ENCODE measurements at regions not wholly inside any gene's neighbourhood (a gene's known extent, or its start where the extent isn't known, plus 50 kb on each side); places are given as distances from the start of the nearest gene placed in this dataset.
A peak's percentile ranks its signal among the peaks of the same experiment; 100 is the strongest.
"Not testable (repeated sequence)": the region's sequence is repeated elsewhere in the genome, so short reads cannot be mapped to it uniquely, and the experiment has no call there.

- no peak for DNase-seq
Observed at GRCh38 chr2:7655629-7656028, 738.4 kb downstream of the RNF144A start.

GRCh38 chr2:7657526-7657925, 740.3 kb downstream of the RNF144A start:
- DNase-seq, result not testable (repeated sequence)

DNA sequence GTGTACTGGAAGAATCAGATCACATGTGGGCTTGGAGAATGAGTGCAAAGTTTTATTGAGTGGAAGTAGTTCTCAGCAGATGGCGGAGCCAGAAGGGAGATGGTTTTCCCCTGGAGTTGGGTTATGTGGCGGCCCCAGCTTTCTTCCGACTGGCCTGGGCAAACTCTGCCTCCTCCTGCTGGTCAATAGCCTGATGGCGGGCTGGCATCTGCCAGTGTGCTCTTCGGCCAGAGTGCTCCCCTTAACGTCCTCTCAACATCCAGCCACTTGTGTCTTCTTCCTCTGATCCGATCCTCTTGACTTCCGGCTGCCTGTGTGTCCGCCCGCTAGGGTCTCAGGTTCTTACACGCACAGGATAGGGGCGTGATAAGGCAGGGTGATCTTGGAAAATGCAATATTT, 741.3 kb downstream of the RNF144A start:
- DNase-seq, result no peak

GRCh38 chr2:7660816-7661215, 743.6 kb downstream of the RNF144A start:
- no peak for DNase-seq

DNA sequence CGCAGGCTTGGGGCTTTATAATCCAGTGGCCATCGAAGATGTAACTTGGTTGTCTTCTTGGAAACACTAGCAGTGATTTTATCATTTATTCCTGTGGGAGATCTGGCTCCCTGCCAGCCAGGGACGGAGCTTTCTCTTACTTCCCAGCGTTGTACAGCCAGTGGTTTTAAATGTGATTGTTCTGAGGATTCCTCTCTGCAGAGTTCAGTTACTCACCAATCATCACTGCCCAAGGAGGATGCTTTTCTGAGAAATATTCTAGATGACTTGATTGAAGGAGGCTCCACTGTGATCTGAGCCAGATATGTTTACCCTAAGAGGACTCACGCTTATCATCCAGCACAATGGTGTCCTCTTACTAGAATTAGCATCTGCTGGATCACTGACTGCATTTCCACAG, 744.3 kb downstream of the RNF144A start:
- no peak for DNase-seq

DNA sequence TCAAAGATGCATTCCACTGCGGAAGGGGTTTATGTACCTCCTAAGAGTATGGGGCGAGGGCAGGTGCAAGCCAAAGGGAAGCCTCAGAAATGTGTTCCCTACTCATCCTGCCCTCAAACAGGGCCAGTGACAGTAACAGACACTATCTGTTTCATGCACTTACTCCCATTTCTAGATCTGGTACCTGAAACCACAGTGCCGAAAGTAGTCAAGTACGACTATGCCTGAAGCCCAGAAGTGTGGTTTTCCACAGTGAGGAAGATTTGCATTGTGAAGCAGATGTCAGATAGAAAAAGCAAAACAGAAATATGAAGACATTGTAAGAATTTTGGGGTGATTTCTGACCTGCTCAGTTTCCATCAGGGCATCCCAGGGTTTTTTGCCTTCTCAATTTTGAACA, 748.7 kb downstream of the RNF144A start:
- DNase-seq, result no peak

DNA sequence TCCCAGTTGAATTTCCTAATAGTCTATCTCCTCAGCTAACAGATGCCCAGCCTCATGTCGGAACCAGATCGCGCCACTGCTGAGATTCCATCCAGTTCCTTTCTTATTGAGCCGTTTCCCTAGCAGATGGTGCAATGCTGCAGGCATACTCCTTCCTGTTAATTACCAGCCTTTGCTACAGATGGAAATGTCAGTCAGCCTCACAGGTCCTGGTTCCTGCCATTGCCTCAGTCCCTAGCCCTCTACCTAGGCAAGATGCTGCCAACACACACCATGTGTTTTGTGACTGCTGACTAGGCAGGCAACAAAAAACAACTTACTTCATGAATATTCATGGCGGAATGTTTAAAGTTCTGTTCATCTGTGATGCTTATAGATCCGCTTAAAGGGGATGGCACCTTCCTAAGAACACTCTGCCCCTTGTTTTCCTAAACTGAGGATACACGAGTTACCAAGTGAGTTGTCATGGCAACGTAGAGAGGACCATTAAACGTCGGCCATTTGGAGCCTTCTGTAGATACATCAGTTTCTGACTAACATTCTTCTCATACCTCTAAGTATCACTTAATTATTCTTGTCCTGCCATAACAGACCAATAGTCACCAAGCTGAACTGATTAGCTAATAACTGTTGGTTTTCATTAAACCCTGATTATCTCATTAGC, 749.5 kb downstream of the RNF144A start:
- no peak for DNase-seq

DNA sequence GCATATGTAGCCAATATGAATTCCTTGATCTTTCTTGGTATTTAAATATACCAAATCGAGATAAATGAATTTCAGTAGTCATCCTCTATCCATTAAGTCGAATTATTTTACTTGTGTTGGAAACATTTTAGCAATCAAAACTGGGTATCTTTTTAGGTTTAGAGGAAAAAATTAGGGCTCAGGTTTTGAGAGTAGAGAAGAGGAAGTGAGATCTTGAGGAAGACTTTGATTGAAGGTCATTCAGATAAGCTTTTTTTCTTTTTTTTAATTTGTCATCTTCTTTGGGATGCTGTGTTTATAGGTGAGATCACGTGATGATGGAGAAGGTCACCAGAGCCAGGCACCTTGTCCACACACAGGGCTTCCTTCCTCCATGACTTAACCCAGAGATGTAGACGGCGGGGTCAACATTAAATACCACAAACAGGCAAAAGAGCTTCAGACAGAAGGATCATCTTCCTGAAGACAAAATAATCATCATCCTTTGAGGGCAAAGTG, 750.1 kb downstream of the RNF144A start:
- DNase-seq, result no peak

- no peak for DNase-seq
Observed at GRCh38 chr2:7670905-7671641, 753.9 kb downstream of the RNF144A start.

- peak; percentile 48 to 54 for DNase-seq
Observed at GRCh38 chr2:7672027-7672684, 754.9 kb downstream of the RNF144A start.

GRCh38 chr2:7672685-7673071, 755.5 kb downstream of the RNF144A start:
- no peak for DNase-seq

- no peak for DNase-seq
Observed at GRCh38 chr2:7673101-7673500, 755.9 kb downstream of the RNF144A start.

GRCh38 chr2:7673853-7674252, 756.6 kb downstream of the RNF144A start:
- DNase-seq, result no peak

- no peak for DNase-seq
Observed at GRCh38 chr2:7674606-7675005, 757.4 kb downstream of the RNF144A start.

DNA sequence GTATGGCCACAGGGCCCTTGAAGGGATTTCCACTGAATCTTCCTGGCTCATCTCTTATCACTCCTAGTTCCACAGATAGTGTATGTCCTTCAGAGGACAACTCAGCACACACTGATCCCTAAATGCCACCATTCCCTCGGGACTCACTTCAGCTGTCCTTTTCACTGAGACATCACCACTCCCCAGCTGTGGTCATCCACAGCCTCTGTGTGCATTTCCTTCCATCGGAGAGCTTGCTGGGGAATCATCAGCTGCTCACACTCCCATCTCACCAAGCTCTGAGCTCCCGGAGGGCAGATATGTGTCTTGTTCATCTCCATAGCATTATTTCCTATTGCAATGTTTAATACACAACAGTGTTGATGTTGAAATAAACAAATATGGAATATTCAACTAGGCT, 759.5 kb downstream of the RNF144A start:
- DNase-seq, result no peak

GRCh38 chr2:7681881-7682461, 764.8 kb downstream of the RNF144A start:
- no peak for DNase-seq

DNA sequence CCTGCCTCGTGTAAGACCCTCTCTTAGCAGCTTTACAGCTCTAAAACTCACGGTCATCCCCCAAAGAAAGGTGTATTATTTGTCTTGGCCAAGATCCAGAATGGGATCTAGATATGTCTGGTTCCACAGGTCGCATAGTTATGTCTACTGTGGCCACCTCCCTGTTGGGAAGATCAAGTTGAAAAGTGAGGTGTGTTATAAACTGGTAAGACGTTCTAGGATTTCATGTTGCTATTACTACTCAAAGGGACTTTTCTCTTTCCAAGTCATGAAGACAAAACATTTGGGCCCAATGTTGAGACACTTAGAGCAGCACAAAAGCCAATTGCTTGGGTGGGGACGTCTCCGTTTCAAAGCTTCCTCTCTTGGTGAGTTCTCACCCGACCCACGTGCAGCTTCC, 766.0 kb downstream of the RNF144A start:
- no peak for DNase-seq

- no peak for DNase-seq
Observed at GRCh38 chr2:7683708-7684107, 766.5 kb downstream of the RNF144A start.

- no peak for DNase-seq
Observed at GRCh38 chr2:7685342-7686015, 768.3 kb downstream of the RNF144A start.

GRCh38 chr2:7686016-7686385, 768.8 kb downstream of the RNF144A start:
- no peak for DNase-seq

GRCh38 chr2:7691961-7692656, 774.9 kb downstream of the RNF144A start:
- DNase-seq, result no peak

DNA sequence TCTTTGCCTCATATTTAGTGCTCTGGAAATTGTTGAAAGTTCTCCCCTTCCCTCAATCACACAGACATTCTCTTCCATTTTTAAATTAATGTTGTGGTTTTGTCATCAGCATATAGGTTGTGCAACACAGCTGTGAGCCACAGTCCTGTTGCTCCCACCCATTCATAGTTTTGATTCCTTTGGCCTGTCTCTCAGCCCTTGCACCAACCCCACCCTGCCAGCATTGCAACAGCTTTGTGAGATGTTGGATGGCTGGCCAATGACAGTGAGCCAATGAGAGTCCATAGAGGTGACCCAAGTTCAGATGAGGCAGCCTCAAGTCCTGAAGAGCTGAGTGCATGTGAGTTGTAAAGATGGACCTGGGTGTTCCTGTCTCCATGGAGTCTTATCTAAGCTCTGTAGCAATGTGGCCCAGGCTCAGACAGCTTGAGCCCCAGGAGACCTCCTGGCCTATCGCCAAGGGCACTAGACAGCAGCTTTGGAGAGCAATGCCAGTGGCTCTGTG, 775.5 kb downstream of the RNF144A start:
- DNase-seq, result peak in 1 of 2 donors; percentile 4

Data from CD4-positive, alpha-beta T cell treated with Interleukin-1 beta for 1 hour (primary cell).